A549 (cell line): ENCODE measurements at regions not wholly inside any gene's neighbourhood (a gene's known extent, or its start where the extent isn't known, plus 50 kb on each side); places are given as distances from the start of the nearest gene placed in this dataset.

Experiments used
- ATAC-seq, 2 experiments: fragments of 200-7000 bp in 1 of 2; fragments of >200 bp in 1 of 2; cut with Nextera tagmentation in 1 of 2; cut with Tn5 transposase in 1 of 2; 3 replicates each; pipeline versions ENCODE4 v1.8.0 to v1.9.1; 2018 to 2020; ENCODE audit warnings: mild to moderate bottlenecking in 1 of 2, moderate library complexity in 1 of 2
- CTCF ChIA-PET: fragments of 300-600 bp; sonication (Branson Sonifier 250); formaldehyde crosslinking; extraction: SDS; loops from one replicate; lab custom pipeline; 2021; ENCODE audit warnings: antibody characterized with exemption, inconsistent platforms; lab: Yijun Ruan, JAX
- POLR2A ChIA-PET: fragments of 350-600 bp; formaldehyde crosslinking; extraction: SDS; loops from one replicate; lab custom pipeline; 2021; ENCODE audit warnings: antibody characterized with exemption, inconsistent platforms; lab: Yijun Ruan, JAX
- DNase-seq, 2 experiments: peaks; one replicate each; pipeline versions ENCODE4 v3.0.0 to v3.0.0-alpha.2; 2011 to 2016; ENCODE audit warnings: low read depth in 1 of 2, low spot score in 1 of 2
- FAIRE-seq: peaks from 2 replicates; lab custom pipeline; 2011; peaks lifted over from hg19 to GRCh38; lab: Jason Lieb, UNC
- H3K27ac ChIP-seq, 2 experiments: fragments of >200 bp; sonication (Bioruptor Twin); formaldehyde crosslinking; 3 replicates each; pipeline ENCODE4 v1.5.1; 2016 to 2017
- H3K4me1 ChIP-seq: fragments of >200 bp; sonication (Bioruptor Twin); formaldehyde crosslinking; 3 replicates; pipeline ENCODE4 v1.6.1; 2016
- H3K4me2 ChIP-seq: fragments of >200 bp; sonication (Bioruptor Twin); formaldehyde crosslinking; 3 replicates; pipeline ENCODE4 v1.6.1; 2016
- H3K4me3 ChIP-seq: fragments of >200 bp; sonication (Bioruptor Twin); formaldehyde crosslinking; 3 replicates; pipeline ENCODE4 v1.5.1; 2016
- H3K9me3 ChIP-seq: fragments of >200 bp; sonication (Bioruptor Twin); formaldehyde crosslinking; 3 replicates; pipeline ENCODE4 v1.6.1; 2016
- ATOH8 ChIP-seq: fragments of 250-450 bp; sonication (Bioruptor Pico); IDR thresholded peaks from 2 replicates; pipeline ENCODE4 v1.5.0; 2020; ENCODE audit warnings: low read depth, mild to moderate bottlenecking, moderate library complexity
- BCL3 ChIP-seq: fragments of >200 bp; sonication (Bioruptor Twin); formaldehyde crosslinking; IDR thresholded peaks from 3 replicates; pipeline ENCODE4 v1.6.1; 2016
- CBX8 ChIP-seq: fragments of 200-600 bp; sonication (generic); IDR thresholded peaks from 2 replicates; pipeline ENCODE4 v1.6.1; 2016
- CHD4 ChIP-seq: fragments of 200-600 bp; sonication (generic); IDR thresholded peaks from 2 replicates; pipeline ENCODE4 v1.6.1; 2016; ENCODE audit warnings: antibody characterized with exemption, mild to moderate bottlenecking, borderline replicate concordance
- E2F6 ChIP-seq: IDR thresholded peaks from 2 replicates; pipeline ENCODE4 v1.6.1; 2012; ENCODE audit warnings: low read depth, borderline replicate concordance
- EHF ChIP-seq: fragments of 250-450 bp; sonication (Bioruptor Pico); IDR thresholded peaks from 2 replicates; pipeline ENCODE4 v1.5.0; 2020; ENCODE audit warnings: mild to moderate bottlenecking
- ELK1 ChIP-seq: fragments of 150-350 bp; IDR thresholded peaks from 2 replicates; pipeline ENCODE4 v1.6.1; 2014; ENCODE audit warnings: low read depth, mild to moderate bottlenecking, low read length
- FOSL2 ChIP-seq, 2 experiments: fragments of 450-650 bp in 1 of 2; fragments of >200 bp in 1 of 2; sonication (Bioruptor Twin) in 1 of 2; formaldehyde crosslinking; IDR thresholded peaks; 2 replicates each; pipeline versions ENCODE4 v1.5.0 to v1.6.1; 2016 to 2020; ENCODE audit warnings: mild to moderate bottlenecking in 1 of 2, moderate library complexity in 1 of 2
- FOXS1 ChIP-seq: fragments of 250-450 bp; sonication (Bioruptor Pico); IDR thresholded peaks from 2 replicates; pipeline ENCODE4 v1.5.0; 2020; ENCODE audit warnings: mild to moderate bottlenecking, moderate library complexity
- HDAC2 ChIP-seq: fragments of 200-600 bp; sonication (generic); IDR thresholded peaks from 2 replicates; pipeline ENCODE4 v1.6.1; 2016
- HMGXB4 ChIP-seq: fragments of 250-450 bp; sonication (Bioruptor Pico); IDR thresholded peaks from 2 replicates; pipeline ENCODE4 v1.5.0; 2021; ENCODE audit warnings: mild to moderate bottlenecking, moderate library complexity, borderline replicate concordance
- JUN ChIP-seq, 2 experiments: fragments of >200 bp; sonication (Bioruptor Twin); formaldehyde crosslinking; IDR thresholded peaks; 2 replicates in 1 of 2; 3 replicates in 1 of 2; pipeline ENCODE4 v1.6.1; 2016 to 2017
- MAX ChIP-seq: IDR thresholded peaks from 2 replicates; pipeline ENCODE4 v1.6.1; 2012
- NR3C1 ChIP-seq: fragments of >200 bp; sonication (Bioruptor Twin); formaldehyde crosslinking; IDR thresholded peaks from 3 replicates; pipeline ENCODE4 v1.6.1; 2017
- PHF8 ChIP-seq: fragments of 200-600 bp; sonication (generic); IDR thresholded peaks from 2 replicates; pipeline ENCODE4 v1.6.1; 2016; ENCODE audit warnings: low read depth, mild to moderate bottlenecking, antibody characterized with exemption, moderate library complexity, borderline replicate concordance
- POLR2AphosphoS2 ChIP-seq: conservative IDR thresholded peaks from 2 replicates; pipeline ENCODE4 v1.6.1; 2012; ENCODE audit warnings: low read length, improper control_type of control experiment, inconsistent platforms
- RCOR1 ChIP-seq: fragments of 150-350 bp; IDR thresholded peaks from 2 replicates; pipeline ENCODE4 v1.6.1; 2014; ENCODE audit warnings: antibody characterized with exemption, low read length, low read depth
- RFX5 ChIP-seq: fragments of 450-650 bp; IDR thresholded peaks from 2 replicates; pipeline ENCODE4 v1.7.1; 2014; ENCODE audit warnings: antibody characterized with exemption, mild to moderate bottlenecking, moderate library complexity
- RNF2 ChIP-seq: fragments of 200-600 bp; sonication (generic); IDR thresholded peaks from 2 replicates; pipeline ENCODE4 v1.6.1; 2016; ENCODE audit warnings: low read depth, mild to moderate bottlenecking, antibody characterized with exemption, moderate library complexity, borderline replicate concordance
- ZC3H11A ChIP-seq: fragments of 450-650 bp; IDR thresholded peaks from 2 replicates; pipeline ENCODE4 v1.6.1; 2014; ENCODE audit warnings: antibody characterized with exemption, mild to moderate bottlenecking
- ZNF302 ChIP-seq: fragments of 250-450 bp; sonication (Bioruptor Pico); IDR thresholded peaks from 2 replicates; pipeline ENCODE4 v1.9.0; 2021; ENCODE audit warnings: inconsistent platforms, mild to moderate bottlenecking, moderate library complexity
- WGBS: methylation state at CpG from one replicate; pipeline ENCODE4 v1.1.6; 2017; ENCODE audit errors: missing lambda C conversion rate; 5-methylcytosine and 5-hydroxymethylcytosine counted together

GRCh38 chr4:66404141-66404540, 733.9 kb upstream of the EPHA5 start:
- FAIRE-seq = no peak
- H3K27ac ChIP-seq = no peak overlapping the region
- DNase-seq = no peak
- ATAC-seq = no peak
- POLR2A ChIA-PET = no interaction called here
- no peak overlapping the region for H3K4me2 ChIP-seq
- no peaks in the 10 kb centered on the region for H3K4me1 ChIP-seq
- no peaks in the 10 kb centered on the region for H3K9me3 ChIP-seq
- no peak overlapping the region for H3K4me3 ChIP-seq
- WGBS = 86% methylated on average over 5 of the region's 5 CpGs
- CTCF ChIA-PET = no interaction called here
- TF ChIP-seq RFX5 (no peak), POLR2AphosphoS2 (no peak), JUN (IDR thresholded peaks at IDR 0.05) (no peak), NR3C1 (no peak), PHF8 (no peak), ZNF302 (CRISPR knock-in tag) (no peak), CBX8 (no peak), ELK1 (no peak), ATOH8 (CRISPR knock-in tag) (no peak), HDAC2 (no peak), ZC3H11A (no peak)

- TF ChIP-seq RNF2 (no peak), FOXS1 (CRISPR knock-in tag) (no peak)
- TF ChIP-seq, all 56 proteins: peak for 0
- CTCF ChIA-PET = no interaction called here
- no peak for FAIRE-seq
- POLR2A ChIA-PET = interaction anchor here (0.6 kb wide), 1 partner anchor 245 kb away, joined by 3 read pairs; no protein-coding TSS in a partner anchor
- no peak overlapping the region for H3K4me3 ChIP-seq
- no peak for ATAC-seq
- 38% methylated on average over 1 of the region's 1 CpG for WGBS
- no peaks in the 10 kb centered on the region for H3K4me1 ChIP-seq
- no peak overlapping the region for H3K4me2 ChIP-seq
- H3K9me3 ChIP-seq = no peaks in the 10 kb centered on the region
- no peak overlapping the region for H3K27ac ChIP-seq
- DNase-seq = no peak
Observed at GRCh38 chr4:66376921-66377320, 706.6 kb upstream of the EPHA5 start.

GRCh38 chr4:66376396-66376795, 706.1 kb upstream of the EPHA5 start:
- CTCF ChIA-PET = no interaction called here
- Histone ChIP-seq H3K4me2 (no peak overlapping the region), H3K4me3 (no peak overlapping the region), H3K27ac (no peak overlapping the region), H3K4me1 (no peaks in the 10 kb centered on the region), H3K9me3 (no peaks in the 10 kb centered on the region)
- no peak for ATAC-seq
- no peak for FAIRE-seq
- POLR2A ChIA-PET = no interaction called here
- DNase-seq = no peak
- TF ChIP-seq FOSL2 (IDR thresholded peaks at IDR 0.05) (no peak), FOSL2 (CRISPR knock-in tag; IDR thresholded peaks at IDR 0.05) (no peak), HDAC2 (no peak), EHF (CRISPR knock-in tag) (no peak), NR3C1 (no peak), ZNF302 (CRISPR knock-in tag) (no peak), RFX5 (no peak), E2F6 (no peak), HMGXB4 (CRISPR knock-in tag) (no peak), FOXS1 (CRISPR knock-in tag) (no peak), CHD4 (no peak), PHF8 (no peak), RCOR1 (no peak), MAX (no peak), BCL3 (no peak)
